PC-9 (cell line): ENCODE measurements at regions not wholly inside any gene's neighbourhood (a gene's known extent, or its start where the extent isn't known, plus 50 kb on each side); places are given as distances from the start of the nearest gene placed in this dataset.

Experiments
- BruUV-seq: library from RNA; stranded (reverse); fragments of 400-500 nt; replicated peaks from 2 replicates; lab custom pipeline; 2021; lab: Mats Ljungman, UMichigan
- CTCF ChIA-PET: fragments of 300-600 bp; sonication (Branson Sonifier 250); formaldehyde crosslinking; loops from one replicate; lab custom pipeline; 2022; ENCODE audit warnings: antibody characterized with exemption; lab: Charles Lee
- POLR2A ChIA-PET: fragments of 300-600 bp; sonication (Branson Sonifier 250); formaldehyde crosslinking; loops from one replicate; lab custom pipeline; 2022; ENCODE audit warnings: antibody characterized with exemption; ENCODE audit not compliant: unreplicated experiment; lab: Charles Lee
- DNase-seq, 2 experiments: peaks; one replicate each; pipeline versions ENCODE4 v3.0.0 to v3.0.0-alpha.2; 2015 to 2022; ENCODE audit warnings: mixed read lengths in 1 of 2
- H2AFZ ChIP-seq: fragments of 200-600 bp; sonication (generic); 2 replicates; pipeline ENCODE4 v1.8.1; 2017; ENCODE audit warnings: antibody characterized with exemption
- H3F3A ChIP-seq: fragments of 200-600 bp; sonication (generic); 2 replicates; pipeline ENCODE4 v1.8.1; 2017; ENCODE audit warnings: antibody characterized with exemption, mild to moderate bottlenecking, low read depth; ENCODE audit not compliant: insufficient read depth
- H3K27ac ChIP-seq: fragments of 200-600 bp; sonication (generic); 2 replicates; pipeline ENCODE4 v1.6.1; 2016; ENCODE audit warnings: mixed run types
- H3K27me3 ChIP-seq: fragments of 200-600 bp; sonication (generic); 2 replicates; pipeline ENCODE4 v1.6.1; 2016; ENCODE audit warnings: low read depth, mixed run types; ENCODE audit not compliant: insufficient read depth
- H3K36me3 ChIP-seq: fragments of 200-600 bp; sonication (generic); 2 replicates; pipeline ENCODE4 v1.6.1; 2016; ENCODE audit warnings: low read depth, mixed run types
- H3K4me1 ChIP-seq: fragments of 200-600 bp; sonication (generic); replicated peaks from 2 replicates; pipeline ENCODE4 v1.6.1; 2016; ENCODE audit warnings: mixed run types; ENCODE audit not compliant: insufficient read depth
- H3K4me2 ChIP-seq: fragments of 200-600 bp; sonication (generic); 2 replicates; pipeline ENCODE4 v1.6.1; 2017; ENCODE audit warnings: mixed run types
- H3K4me3 ChIP-seq: fragments of 200-600 bp; sonication (generic); 2 replicates; pipeline ENCODE4 v1.6.1; 2016; ENCODE audit warnings: mixed run types
- H3K79me2 ChIP-seq: fragments of 200-600 bp; sonication (generic); 2 replicates; pipeline ENCODE4 v1.6.1; 2017; ENCODE audit warnings: low read depth, mixed run types
- H3K9me2 ChIP-seq: fragments of 200-600 bp; sonication (generic); 2 replicates; pipeline ENCODE4 v1.8.1; 2017; ENCODE audit warnings: mild to moderate bottlenecking; ENCODE audit not compliant: insufficient read depth
- H3K9me3 ChIP-seq: fragments of 200-600 bp; sonication (generic); 2 replicates; pipeline ENCODE4 v1.8.1; 2016; ENCODE audit warnings: low read depth; ENCODE audit not compliant: insufficient read depth
- H4K20me1 ChIP-seq: fragments of 200-600 bp; sonication (generic); 2 replicates; pipeline ENCODE4 v1.8.1; 2017; ENCODE audit not compliant: insufficient read depth
- EZH2 ChIP-seq: fragments of 200-600 bp; sonication (generic); IDR thresholded peaks from 2 replicates; pipeline ENCODE4 v1.8.0; 2017; ENCODE audit warnings: antibody characterized with exemption, low read depth
- intact Hi-C: fragments of 100-400 bp; cut with micrococcal nuclease; formaldehyde crosslinking; loops from one replicate; pipeline ENCODE4 v1.10.0; 2022; ENCODE audit not compliant: unreplicated experiment
- TF ChIP-seq, protein P1 (sequence below): fragments of 200-600 bp; sonication (generic); conservative IDR thresholded peaks from 2 replicates; pipeline ENCODE4 v1.6.1; 2017; ENCODE audit warnings: mixed run types, antibody characterized with exemption, mild to moderate bottlenecking, moderate library complexity

DNA sequence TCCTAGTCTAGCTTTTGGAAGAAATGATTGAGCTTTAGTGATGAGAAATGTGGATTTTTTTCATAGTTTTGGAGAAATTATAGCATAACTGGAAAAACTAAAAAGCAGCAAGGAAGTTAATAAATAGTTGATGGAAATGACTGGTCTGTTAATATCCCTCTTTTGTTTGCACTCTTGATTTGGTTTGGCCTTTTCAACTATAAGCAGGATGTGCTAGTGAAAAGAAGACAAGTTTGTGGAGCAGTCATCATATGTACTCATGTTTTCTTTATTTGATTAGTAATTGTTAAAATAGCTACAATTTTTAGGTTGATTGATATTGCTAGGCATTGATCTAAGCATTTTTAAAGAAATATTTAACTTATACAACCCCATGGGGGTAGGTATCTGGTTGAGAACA, 374.7 kb downstream of the TAF11L14 start:
- no peaks in the 10 kb centered on the region for H3K36me3 ChIP-seq
- POLR2A ChIA-PET: no interaction called here
- CTCF ChIA-PET: no interaction called here
- intact Hi-C loops: no loop called here
- H3K27me3 ChIP-seq: no peaks in the 10 kb centered on the region
- DNase-seq: no peak
- no peaks in the 10 kb centered on the region for H3F3A ChIP-seq
- TF ChIP-seq, protein P1, sequence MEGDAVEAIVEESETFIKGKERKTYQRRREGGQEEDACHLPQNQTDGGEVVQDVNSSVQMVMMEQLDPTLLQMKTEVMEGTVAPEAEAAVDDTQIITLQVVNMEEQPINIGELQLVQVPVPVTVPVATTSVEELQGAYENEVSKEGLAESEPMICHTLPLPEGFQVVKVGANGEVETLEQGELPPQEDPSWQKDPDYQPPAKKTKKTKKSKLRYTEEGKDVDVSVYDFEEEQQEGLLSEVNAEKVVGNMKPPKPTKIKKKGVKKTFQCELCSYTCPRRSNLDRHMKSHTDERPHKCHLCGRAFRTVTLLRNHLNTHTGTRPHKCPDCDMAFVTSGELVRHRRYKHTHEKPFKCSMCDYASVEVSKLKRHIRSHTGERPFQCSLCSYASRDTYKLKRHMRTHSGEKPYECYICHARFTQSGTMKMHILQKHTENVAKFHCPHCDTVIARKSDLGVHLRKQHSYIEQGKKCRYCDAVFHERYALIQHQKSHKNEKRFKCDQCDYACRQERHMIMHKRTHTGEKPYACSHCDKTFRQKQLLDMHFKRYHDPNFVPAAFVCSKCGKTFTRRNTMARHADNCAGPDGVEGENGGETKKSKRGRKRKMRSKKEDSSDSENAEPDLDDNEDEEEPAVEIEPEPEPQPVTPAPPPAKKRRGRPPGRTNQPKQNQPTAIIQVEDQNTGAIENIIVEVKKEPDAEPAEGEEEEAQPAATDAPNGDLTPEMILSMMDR: no peak
- no peak for TF ChIP-seq EZH2
- no peaks in the 10 kb centered on the region; the same call in 1 of the 2 replicates for H3K4me1 ChIP-seq
- no peak overlapping the region for H3K27ac ChIP-seq
- H3K4me2 ChIP-seq: no peak overlapping the region
- no TSS peak for BruUV-seq
- no peak overlapping the region for H3K4me3 ChIP-seq
- H2AFZ ChIP-seq: no peak overlapping the region
- H3K9me2 ChIP-seq: no peaks in the 10 kb centered on the region
- H3K9me3 ChIP-seq: no peaks in the 10 kb centered on the region
- H3K79me2 ChIP-seq: no peaks in the 10 kb centered on the region
- no peaks in the 10 kb centered on the region for H4K20me1 ChIP-seq

DNA sequence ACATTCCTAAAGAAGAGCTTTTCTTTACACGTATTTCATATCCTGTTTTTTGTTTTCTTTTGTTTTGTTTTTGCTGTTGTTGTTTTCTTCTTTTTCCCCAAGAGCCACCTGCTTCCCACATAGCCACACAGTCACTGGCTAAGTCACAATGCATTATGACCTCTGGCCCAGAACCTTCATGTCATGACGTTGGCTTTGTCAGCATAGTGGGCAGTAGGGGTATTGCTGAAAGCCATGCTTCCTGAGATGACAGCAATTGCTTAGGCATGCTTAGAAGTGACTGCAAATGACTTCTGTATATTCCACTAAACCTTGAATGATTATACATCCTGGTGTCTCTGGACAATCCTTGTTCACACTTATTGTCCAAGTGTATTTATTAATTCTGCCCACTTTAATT, 375.8 kb downstream of the TAF11L14 start:
- H4K20me1 ChIP-seq: no peaks in the 10 kb centered on the region
- no peaks in the 10 kb centered on the region for H3K79me2 ChIP-seq
- H3K9me3 ChIP-seq: no peaks in the 10 kb centered on the region
- H3K27ac ChIP-seq: no peak overlapping the region
- H3K36me3 ChIP-seq: no peaks in the 10 kb centered on the region
- H3K9me2 ChIP-seq: no peaks in the 10 kb centered on the region
- no peak overlapping the region for H2AFZ ChIP-seq
- ChIA-PET POLR2A (no interaction called here), CTCF (no interaction called here)
- BruUV-seq: no TSS peak
- no peaks in the 10 kb centered on the region for H3K27me3 ChIP-seq
- no peaks in the 10 kb centered on the region for H3F3A ChIP-seq
- H3K4me2 ChIP-seq: no peak overlapping the region
- TF ChIP-seq EZH2: no peak
- TF ChIP-seq, protein P1: no peak
- DNase-seq: no peak
- no peak overlapping the region for H3K4me3 ChIP-seq
- intact Hi-C loops: no loop called here
- no peaks in the 10 kb centered on the region; the same call in 1 of the 2 replicates for H3K4me1 ChIP-seq

DNA sequence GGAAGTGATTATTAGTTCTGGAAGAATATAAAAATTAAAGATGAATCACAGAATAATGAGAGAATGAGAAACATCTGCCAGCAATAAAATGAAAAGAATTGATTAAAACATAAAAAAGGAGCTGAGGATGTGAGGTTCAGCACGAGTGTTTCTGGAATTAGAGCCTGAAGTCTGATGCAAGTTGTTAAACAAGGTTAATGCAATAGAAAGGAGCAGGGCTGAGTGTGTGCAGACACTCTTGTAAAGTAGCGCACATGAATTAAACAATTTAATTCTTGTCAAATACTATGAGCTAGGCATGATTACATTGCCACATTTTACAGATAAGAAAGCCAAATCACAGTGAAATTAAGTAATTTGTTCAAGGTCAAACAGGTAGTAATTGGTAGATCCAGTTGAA, 384.2 kb downstream of the TAF11L14 start:
- DNase-seq: no peak
- Histone ChIP-seq H3K36me3 (no peaks in the 10 kb centered on the region), H4K20me1 (no peaks in the 10 kb centered on the region), H3F3A (no peaks in the 10 kb centered on the region), H3K27ac (no peak overlapping the region), H3K79me2 (no peaks in the 10 kb centered on the region), H3K27me3 (no peaks in the 10 kb centered on the region), H3K4me3 (no peak overlapping the region), H3K4me2 (no peak overlapping the region), H3K9me2 (no peaks in the 10 kb centered on the region), H3K4me1 (no peaks in the 10 kb centered on the region), H2AFZ (no peak overlapping the region; the same call in 1 of the 2 replicates), H3K9me3 (no peaks in the 10 kb centered on the region)
- TF ChIP-seq EZH2: no peak
- TF ChIP-seq, protein P1: no peak
- CTCF ChIA-PET: no interaction called here
- POLR2A ChIA-PET: no interaction called here
- intact Hi-C loops: no loop called here
- no TSS peak for BruUV-seq
